Kidney (tissue), 13 donors: ENCODE measurements at regions not wholly inside any gene's neighbourhood (a gene's known extent, or its start where the extent isn't known, plus 50 kb on each side); places are given as distances from the start of the nearest gene placed in this dataset.

Source experiments
- DNase-seq, 5 donors: peaks; one replicate each; pipeline ENCODE4 v3.0.0-alpha.2; 2013 to 2020
- FAIRE-seq: peaks from 2 replicates; lab custom pipeline; 2012; peaks lifted over from hg19 to GRCh38; lab: Jason Lieb, UNC
- H3K27ac ChIP-seq, 2 donors: one replicate each; pipeline ENCODE4 v1.7.0; 2013; ENCODE audit warnings: low read depth in 2 of 2, low read length in 2 of 2, inconsistent platforms in 1 of 2
- H3K27me3 ChIP-seq: one replicate; pipeline ENCODE4 v1.7.1; 2013; ENCODE audit warnings: low read length, inconsistent platforms; ENCODE audit not compliant: control insufficient read depth, insufficient read depth
- H3K36me3 ChIP-seq, 3 donors: one replicate each; pipeline versions ENCODE4 v1.7.0 to v1.7.1; 2013; ENCODE audit warnings: low read length in 3 of 3, control low read depth in 1 of 3, inconsistent platforms in 1 of 3; ENCODE audit not compliant: insufficient read depth in 3 of 3, control insufficient read depth in 2 of 3
- H3K4me1 ChIP-seq, 3 donors: one replicate each; pipeline versions ENCODE4 v1.7.0 to v1.7.1; 2013; ENCODE audit warnings: low read length in 3 of 3, inconsistent platforms in 1 of 3, low read depth in 1 of 3; ENCODE audit not compliant: control insufficient read depth in 2 of 3, insufficient read depth in 2 of 3
- H3K4me3 ChIP-seq, 3 donors: one replicate each; pipeline versions ENCODE4 v1.7.0 to v1.8.1; 2013; ENCODE audit warnings: low read length in 3 of 3, control low read depth in 1 of 3, inconsistent platforms in 1 of 3
- H3K9ac ChIP-seq, 3 donors: one replicate each; pipeline versions ENCODE4 v1.7.0 to v1.7.1; 2013; ENCODE audit warnings: low read length in 3 of 3, control low read depth in 1 of 3, inconsistent platforms in 1 of 3
- H3K9me3 ChIP-seq, 3 donors: one replicate each; pipeline versions ENCODE4 v1.7.0 to v1.7.1; 2013; ENCODE audit warnings: low read length in 3 of 3, control low read depth in 1 of 3, inconsistent platforms in 1 of 3; ENCODE audit not compliant: control insufficient read depth in 2 of 3, insufficient read depth in 1 of 3
- CTCF ChIP-seq: IDR thresholded peaks from 3 replicates; pipeline ENCODE4 v1.5.1; 2012; ENCODE audit warnings: mild to moderate bottlenecking, moderate library complexity, borderline replicate concordance; ENCODE audit not compliant: insufficient read depth; ENCODE audit errors: extremely low read depth
- intact Hi-C: fragments of 100-400 bp; cut with DNase I; formaldehyde crosslinking; loops from one replicate; pipeline ENCODE4 v1.11.1; 2022
- donor health status: control.
- donor health status: control.
- donor health status: control.
- donor health status: control.
- donor health status: control.
- donor health status: DM: yes; HTN: yes; CAD: no.
- donor health status: Normal renal cell carcinoma (clear cell type).

DNA sequence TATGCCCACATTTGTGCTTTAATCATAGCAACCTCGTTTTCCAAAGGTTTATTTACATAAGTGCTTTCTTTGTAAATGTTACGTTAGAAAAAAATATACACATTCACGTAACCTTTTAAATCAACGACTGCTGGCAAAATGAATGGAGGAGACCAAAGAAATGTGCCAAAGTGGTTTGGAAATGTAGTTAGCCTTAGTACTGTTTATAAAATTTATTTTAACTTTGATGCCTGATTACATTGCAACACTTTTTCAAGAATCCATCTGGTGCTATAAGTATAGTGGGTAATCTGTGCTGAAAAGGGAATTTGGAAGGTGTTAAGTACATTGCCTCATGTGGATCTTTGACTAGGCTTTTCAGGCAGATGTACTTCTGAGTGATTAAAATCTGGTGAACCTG, 108.9 kb downstream of the IFI44 start:
- no peak for TF ChIP-seq CTCF
- H3K9me3 ChIP-seq, result no peaks in the 10 kb centered on the region
- no peak overlapping the region for H3K4me3 ChIP-seq
- H3K9ac ChIP-seq, result no peak overlapping the region
- H3K27ac ChIP-seq, result no peak overlapping the region
- H3K27me3 ChIP-seq, result no peaks in the 10 kb centered on the region
- FAIRE-seq, result no peak
- DNase-seq, result no peak
- no peaks in the 10 kb centered on the region for H3K36me3 ChIP-seq
- no peaks in the 10 kb centered on the region for H3K4me1 ChIP-seq
- intact Hi-C loops, result no loop called here

DNA sequence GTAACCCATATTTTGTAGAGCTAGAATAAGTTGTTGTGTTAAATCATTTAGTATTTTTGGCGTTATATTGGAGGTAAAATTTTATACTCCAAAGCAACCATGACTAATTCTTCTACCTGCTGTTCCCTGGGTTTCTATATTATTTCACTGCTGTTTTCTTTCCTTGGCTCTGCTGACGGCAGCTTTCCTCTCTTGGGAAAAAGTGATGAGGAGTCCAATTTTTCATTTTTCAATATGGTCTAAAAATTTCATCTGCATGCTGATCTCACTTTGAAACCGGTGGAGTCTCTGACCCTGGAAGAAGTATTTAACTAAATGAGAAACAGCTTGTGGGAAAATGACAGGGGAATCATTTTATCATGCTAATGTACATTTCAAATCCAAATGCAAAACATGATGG, 110.2 kb downstream of the IFI44 start:
- intact Hi-C loops, result no loop called here
- Histone ChIP-seq H3K27ac (no peak overlapping the region), H3K9me3 (no peaks in the 10 kb centered on the region), H3K4me1 (no peaks in the 10 kb centered on the region), H3K27me3 (no peaks in the 10 kb centered on the region), H3K9ac (no peak overlapping the region), H3K4me3 (no peak overlapping the region), H3K36me3 (no peaks in the 10 kb centered on the region)
- TF ChIP-seq CTCF, result no peak
- no peak for FAIRE-seq
- DNase-seq, result no peak

- no peak for FAIRE-seq
- H3K9me3 ChIP-seq, result no peaks in the 10 kb centered on the region
- H3K4me3 ChIP-seq, result no peak overlapping the region
These were observed 111.2 kb downstream of the IFI44 start for GRCh38 chr1:78760858-78761257.

More at GRCh38 chr1:78760858-78761257, 111.2 kb downstream of the IFI44 start:
- Histone ChIP-seq H3K27ac (no peak overlapping the region), H3K27me3 (no peaks in the 10 kb centered on the region), H3K36me3 (no peaks in the 10 kb centered on the region), H3K9ac (no peak overlapping the region), H3K4me1 (no peaks in the 10 kb centered on the region)
- DNase-seq, result no peak
- intact Hi-C loops, result no loop called here
- TF ChIP-seq CTCF, result no peak
